ENCODE measurements at regions not wholly inside any gene's neighbourhood (a gene's known extent, or its start where the extent isn't known, plus 50 kb on each side); places are given as distances from the start of the nearest gene placed in this dataset.

- Histone ChIP-seq H3K9me3 (no peaks in the 10 kb centered on the region), H3K27ac (no peak overlapping the region), H3K4me1 (peaks cover 11% of the 10 kb centered on the region), H3K4me3 (no peak overlapping the region), H3K27me3 (ENCODE audit: low read depth) (no peaks in the 10 kb centered on the region), H3K36me3 (no peaks in the 10 kb centered on the region)
- TF ChIP-seq CTCF (IDR thresholded peaks at IDR 0.05): no peak
- intact Hi-C loops (cut with DNase I): no loop called here
- DNase-seq (no peak), ATAC-seq (no peak)
Measured at GRCh38 chr9:87266697-87267096, 231.0 kb upstream of the DAPK1 start.

DNA sequence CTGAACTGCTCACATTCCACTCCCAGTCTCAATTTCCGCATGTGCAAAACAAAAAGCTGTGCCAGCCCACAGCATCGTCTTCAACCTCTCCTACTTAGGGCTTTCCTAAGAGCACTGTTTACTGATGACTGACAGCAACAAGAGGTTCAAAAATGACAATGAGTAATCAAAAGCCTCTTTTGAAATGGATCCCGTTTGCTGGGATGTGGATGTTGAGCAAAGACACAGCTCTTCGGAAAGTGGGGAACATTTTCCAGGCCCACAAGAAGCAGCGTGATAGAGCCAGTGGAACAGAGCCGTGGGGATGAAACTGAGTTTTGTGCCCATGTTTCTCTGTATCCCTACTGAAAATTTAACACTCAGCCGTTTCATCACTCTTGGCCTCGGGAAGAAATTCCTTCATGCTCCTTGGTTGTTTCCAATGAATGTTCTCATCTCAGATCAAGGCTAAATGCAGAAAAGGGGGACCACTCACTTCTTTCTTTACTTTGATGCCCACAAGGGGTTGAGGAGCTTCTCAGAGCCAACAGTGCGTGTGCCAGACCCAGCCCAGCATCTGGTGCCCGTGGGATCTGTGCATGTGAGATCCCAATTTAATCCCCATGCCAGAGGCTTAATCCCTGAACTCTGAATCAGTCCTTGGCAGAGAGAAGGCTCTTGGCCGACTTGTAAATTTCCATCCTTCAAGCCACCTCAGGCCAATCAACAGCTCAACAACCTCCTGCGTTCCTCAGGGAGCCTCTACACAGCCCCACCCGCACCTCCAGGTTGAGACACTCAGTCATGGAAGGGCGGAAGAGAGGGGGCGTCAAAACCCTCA, 230.2 kb upstream of the DAPK1 start:
- Histone ChIP-seq H3K4me3 (no peak overlapping the region), H3K4me1 (peaks cover 11% of the 10 kb centered on the region), H3K27me3 (ENCODE audit: low read depth) (no peaks in the 10 kb centered on the region), H3K27ac (no peak overlapping the region), H3K36me3 (no peaks in the 10 kb centered on the region), H3K9me3 (no peaks in the 10 kb centered on the region)
- intact Hi-C loops (cut with DNase I): no loop called here
- DNase-seq (no peak), ATAC-seq (no peak)
- no peak for TF ChIP-seq CTCF (IDR thresholded peaks at IDR 0.05)

DNA sequence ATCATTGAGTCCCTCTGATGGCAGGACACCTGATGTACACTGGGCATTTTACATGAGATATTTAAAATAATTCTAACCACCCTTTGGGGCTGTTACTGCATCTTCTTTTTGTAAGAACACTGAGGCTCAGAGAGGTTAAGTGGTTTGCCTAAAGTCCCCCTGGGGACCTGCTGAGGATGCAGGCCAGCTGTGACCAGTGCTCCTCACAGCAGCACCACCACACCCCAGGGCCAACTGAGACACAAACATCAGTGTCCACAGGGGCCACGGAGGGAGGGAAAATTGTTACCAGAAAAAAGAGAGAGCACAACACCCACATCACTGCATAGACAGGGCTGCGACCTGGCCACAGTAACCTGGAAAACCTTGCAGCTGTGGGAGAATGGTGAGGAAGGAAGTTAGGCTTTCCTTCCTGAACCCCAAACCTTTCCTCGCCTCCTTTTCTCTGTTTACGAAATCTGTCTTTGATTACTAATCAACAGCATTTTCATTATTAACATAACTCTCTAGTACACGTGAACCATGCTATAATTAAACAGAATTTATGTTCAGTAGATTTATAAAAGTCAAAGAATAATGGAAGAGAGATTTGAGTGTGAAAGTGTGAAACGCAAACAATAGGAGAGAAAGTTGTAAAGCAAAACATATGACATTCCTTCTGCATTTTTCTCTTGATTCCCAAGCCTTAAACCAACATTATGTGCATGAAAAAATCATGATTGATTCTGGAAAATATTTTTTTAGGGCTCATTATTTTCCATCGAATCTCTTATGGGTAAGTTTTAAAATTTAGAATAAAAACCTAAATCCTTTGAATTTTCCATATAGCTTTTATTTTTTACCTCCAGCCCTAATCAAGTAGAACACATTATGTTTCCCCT, 228.1 kb upstream of the DAPK1 start:
- Histone ChIP-seq H3K4me1 (peaks cover 11% of the 10 kb centered on the region), H3K4me3 (no peak overlapping the region), H3K36me3 (no peaks in the 10 kb centered on the region), H3K9me3 (no peaks in the 10 kb centered on the region), H3K27ac (no peak overlapping the region), H3K27me3 (ENCODE audit: low read depth) (peaks cover 5% of the 10 kb centered on the region)
- no peak for ATAC-seq
- TF ChIP-seq CTCF (IDR thresholded peaks at IDR 0.05): no peak
- DNase-seq: no peak
- intact Hi-C loops (cut with DNase I): no loop called here

DNA sequence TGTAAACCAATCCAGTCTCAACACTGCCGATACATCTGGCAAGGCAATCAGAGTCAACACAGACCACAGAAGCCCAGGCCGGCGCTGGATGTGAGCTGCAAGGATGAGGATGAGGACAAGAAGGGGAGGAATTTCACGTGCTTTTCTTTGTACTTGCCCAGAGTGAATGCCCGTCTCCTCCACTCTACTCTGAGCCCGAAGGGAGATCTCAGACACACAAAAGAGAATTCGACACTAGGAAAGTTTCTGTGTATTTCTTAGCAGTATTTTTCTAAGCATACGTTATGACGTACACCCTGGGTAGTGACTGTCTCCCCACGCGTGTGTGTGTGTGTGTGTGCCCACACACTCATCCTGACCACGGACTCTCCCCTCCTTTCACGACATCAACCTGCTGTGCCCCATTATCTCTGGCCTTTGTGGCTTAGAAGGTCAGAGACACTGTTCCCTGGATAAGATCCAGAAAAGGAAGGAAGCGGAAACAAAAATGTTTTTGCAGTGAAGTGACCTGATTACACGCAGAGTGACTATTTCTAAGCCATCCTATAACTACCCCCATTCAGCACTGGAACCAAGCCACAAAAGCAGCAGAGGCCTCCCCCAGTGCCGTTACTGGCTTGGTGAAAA, 227.3 kb upstream of the DAPK1 start:
- Histone ChIP-seq H3K9me3 (no peaks in the 10 kb centered on the region), H3K4me3 (peak overlapping the region; percentile 6), H3K27ac (no peak overlapping the region), H3K36me3 (no peaks in the 10 kb centered on the region), H3K4me1 (peaks cover 11% of the 10 kb centered on the region), H3K27me3 (ENCODE audit: low read depth) (peaks cover 5% of the 10 kb centered on the region)
- DNase-seq (no peak), ATAC-seq (peak; percentile 28 to 29)
- intact Hi-C loops (cut with DNase I): no loop called here
- no peak for TF ChIP-seq CTCF (IDR thresholded peaks at IDR 0.05)

DNA sequence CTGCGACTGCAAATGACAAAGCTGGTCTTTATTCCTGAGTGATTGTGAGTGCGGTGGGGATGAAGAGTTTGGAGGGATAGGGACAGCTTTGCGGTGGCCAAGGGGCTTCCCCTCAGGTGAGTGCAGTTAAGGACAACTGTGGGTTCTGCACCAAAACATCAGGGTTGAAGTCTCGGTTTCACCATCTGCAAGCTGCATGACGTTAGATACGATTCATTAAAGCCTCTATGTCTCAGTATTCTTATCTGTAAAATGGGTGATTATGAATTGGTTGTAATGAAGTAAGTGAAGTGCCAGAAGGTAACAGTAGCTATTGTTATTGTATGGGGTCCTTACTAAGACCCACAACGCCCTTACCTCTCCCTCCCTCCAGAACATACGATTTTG, 226.8 kb upstream of the DAPK1 start:
- H3K27ac ChIP-seq: no peak overlapping the region

More for the DNA sequence above, 226.8 kb upstream of the DAPK1 start:
- DNase-seq (no peak), ATAC-seq (no peak)
- intact Hi-C loops (cut with DNase I): no loop called here
- no peak for TF ChIP-seq CTCF (IDR thresholded peaks at IDR 0.05)
- Histone ChIP-seq H3K9me3 (no peaks in the 10 kb centered on the region), H3K4me3 (no peak overlapping the region), H3K36me3 (no peaks in the 10 kb centered on the region), H3K4me1 (peaks cover 11% of the 10 kb centered on the region), H3K27me3 (ENCODE audit: low read depth) (peaks cover 5% of the 10 kb centered on the region)
